ENCODE measurements at regions not wholly inside any gene's neighbourhood (a gene's known extent, or its start where the extent isn't known, plus 50 kb on each side); places are given as distances from the start of the nearest gene placed in this dataset.
"Not testable (repeated sequence)": the region's sequence is repeated elsewhere in the genome, so short reads cannot be mapped to it uniquely, and the experiment has no call there.

DNA sequence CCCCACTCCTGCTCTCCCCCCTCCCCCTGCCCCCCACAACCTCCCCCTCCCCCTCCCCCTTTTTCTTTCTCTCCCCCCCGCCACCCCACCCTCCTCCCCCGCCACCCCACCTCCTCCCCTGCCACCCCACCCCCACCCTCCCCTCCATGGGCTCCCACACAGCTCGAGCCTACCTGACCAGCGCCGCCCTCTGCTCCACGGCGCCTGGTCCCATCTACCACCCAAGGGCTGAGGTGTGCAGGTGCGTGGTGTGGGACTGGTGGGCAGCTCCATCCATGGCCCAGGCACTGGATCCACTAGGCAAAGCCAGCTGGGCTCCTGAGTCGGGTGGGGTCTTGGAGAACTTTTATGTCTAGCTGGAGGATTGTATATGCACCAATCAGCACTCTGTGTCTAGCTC, 68.3 kb upstream of the KCNAB1 start:
- no peaks in the 10 kb centered on the region for H3K4me1 ChIP-seq (ENCODE audit: control insufficient read depth, insufficient read depth, low read length)
- H3K27me3 ChIP-seq (ENCODE audit: control insufficient read depth, insufficient read depth, low read length) = no peaks in the 10 kb centered on the region
- no peak overlapping the region for H3K9ac ChIP-seq (ENCODE audit: low read length)
- H3K27ac ChIP-seq (ENCODE audit: low read depth, low read length) = no peak overlapping the region
- H3K4me3 ChIP-seq (ENCODE audit: low read length) = no peak overlapping the region
- no peaks in the 10 kb centered on the region for H3K36me3 ChIP-seq (ENCODE audit: control insufficient read depth, insufficient read depth, low read length)

DNA sequence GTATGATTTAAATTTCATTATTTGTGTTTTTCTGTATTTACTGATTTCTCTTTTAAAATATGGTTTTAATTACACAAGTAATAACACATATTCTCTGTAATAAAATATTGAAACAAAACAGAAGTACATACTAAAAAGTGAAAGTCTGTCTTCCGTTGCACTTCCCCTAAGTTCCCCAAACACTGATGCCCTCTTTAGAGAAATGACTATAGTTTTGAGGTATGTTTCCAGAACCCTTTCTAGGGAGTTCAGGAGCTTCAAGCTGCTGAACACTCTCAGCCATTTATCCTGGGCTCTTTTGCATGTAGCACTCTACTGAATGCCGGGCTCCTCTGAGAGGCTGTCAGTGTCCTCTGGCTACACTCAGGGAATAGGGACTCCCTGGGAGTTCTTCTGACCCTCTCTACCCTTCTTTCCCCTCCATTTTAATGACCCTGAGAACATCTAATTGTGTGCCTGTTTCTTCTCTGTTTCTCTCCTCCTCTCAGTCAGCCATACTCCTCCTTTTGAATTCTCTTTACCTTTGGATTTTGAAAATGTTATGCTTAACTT, 60.4 kb upstream of the KCNAB1 start:
- H3K4me3 ChIP-seq (ENCODE audit: low read length) = no peak overlapping the region
- H3K9ac ChIP-seq (ENCODE audit: low read length) = no peak overlapping the region
- no peaks in the 10 kb centered on the region for H3K36me3 ChIP-seq (ENCODE audit: control insufficient read depth, insufficient read depth, low read length)
- no peaks in the 10 kb centered on the region for H3K27me3 ChIP-seq (ENCODE audit: control insufficient read depth, insufficient read depth, low read length)
- H3K4me1 ChIP-seq (ENCODE audit: control insufficient read depth, insufficient read depth, low read length) = no peaks in the 10 kb centered on the region
- no peak overlapping the region for H3K27ac ChIP-seq (ENCODE audit: low read depth, low read length)

DNA sequence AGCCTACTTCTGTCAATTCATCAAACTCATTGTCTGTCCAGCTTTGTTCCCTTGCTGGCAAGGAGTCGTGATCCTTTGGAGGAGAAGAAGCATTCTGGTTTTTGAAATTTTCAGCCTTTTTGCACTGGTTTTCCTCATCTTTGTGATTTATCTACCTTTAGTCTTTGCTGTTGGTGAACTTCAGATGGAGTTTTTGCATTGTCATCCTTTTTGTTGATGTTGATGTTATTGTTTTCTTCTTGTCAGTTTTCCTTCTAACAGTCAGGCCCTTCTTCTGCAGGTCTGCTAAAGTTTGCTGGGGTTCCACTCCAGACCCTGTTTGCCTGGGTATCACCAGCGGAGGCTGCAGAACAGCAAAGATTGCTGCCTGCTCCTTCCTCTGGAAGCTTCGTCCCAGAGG, 52.2 kb upstream of the KCNAB1 start:
- not testable (repeated sequence) for H3K27me3 ChIP-seq (ENCODE audit: control insufficient read depth, insufficient read depth, low read length); H3K4me3 ChIP-seq (ENCODE audit: low read length); H3K4me1 ChIP-seq (ENCODE audit: control insufficient read depth, insufficient read depth, low read length); H3K27ac ChIP-seq (ENCODE audit: low read depth, low read length); H3K36me3 ChIP-seq (ENCODE audit: control insufficient read depth, insufficient read depth, low read length); H3K9ac ChIP-seq (ENCODE audit: low read length)

DNA sequence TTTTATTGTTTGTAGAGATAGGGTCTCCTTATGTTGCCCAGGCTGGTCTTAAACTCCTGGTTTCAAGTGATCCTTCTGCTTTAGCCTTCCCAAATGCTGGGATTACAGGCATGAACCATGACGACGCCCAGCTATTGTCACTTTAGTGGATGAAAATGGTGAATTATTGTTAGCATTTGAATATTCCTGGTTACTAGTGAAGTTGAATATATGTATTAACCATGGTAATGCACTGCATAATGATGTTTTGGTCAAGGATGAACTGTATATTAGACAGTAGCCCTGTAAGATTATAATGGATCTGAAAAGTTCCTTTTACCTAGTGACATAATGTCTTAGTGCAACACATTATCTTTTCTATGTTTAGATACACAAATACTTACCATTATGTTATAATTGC, 50.4 kb upstream of the KCNAB1 start:
- H3K4me3 ChIP-seq (ENCODE audit: low read length) = no peak overlapping the region
- H3K27ac ChIP-seq (ENCODE audit: low read depth, low read length) = no peak overlapping the region
- no peaks in the 10 kb centered on the region for H3K4me1 ChIP-seq (ENCODE audit: control insufficient read depth, insufficient read depth, low read length)
- no peaks in the 10 kb centered on the region for H3K36me3 ChIP-seq (ENCODE audit: control insufficient read depth, insufficient read depth, low read length)
- H3K9ac ChIP-seq (ENCODE audit: low read length) = no peak overlapping the region
- H3K27me3 ChIP-seq (ENCODE audit: control insufficient read depth, insufficient read depth, low read length) = no peaks in the 10 kb centered on the region

Measured in rectal smooth muscle tissue (tissue), 1 donor.